Skeletal muscle tissue (tissue), 3 donors: ENCODE measurements at regions not wholly inside any gene's neighbourhood (a gene's known extent, or its start where the extent isn't known, plus 50 kb on each side); places are given as distances from the start of the nearest gene placed in this dataset.

ENCODE experiments used
- H3K27ac ChIP-seq: one replicate; pipeline ENCODE4 v1.7.0; 2013; ENCODE audit warnings: mild to moderate bottlenecking, low read depth, low read length, inconsistent platforms
- H3K27me3 ChIP-seq, 3 donors: one replicate each; pipeline ENCODE4 v1.7.0; 2013; ENCODE audit warnings: low read length in 3 of 3; ENCODE audit not compliant: control insufficient read depth in 3 of 3, insufficient read depth in 3 of 3
- H3K36me3 ChIP-seq, 3 donors: one replicate each; pipeline ENCODE4 v1.7.0; 2013; ENCODE audit warnings: low read length in 3 of 3; ENCODE audit not compliant: control insufficient read depth in 3 of 3, insufficient read depth in 3 of 3
- H3K4me1 ChIP-seq, 3 donors: one replicate each; pipeline ENCODE4 v1.7.0; 2013; ENCODE audit warnings: low read length in 3 of 3, mild to moderate bottlenecking in 3 of 3; ENCODE audit not compliant: control insufficient read depth in 3 of 3, insufficient read depth in 3 of 3
- H3K4me3 ChIP-seq, 3 donors: one replicate each; pipeline ENCODE4 v1.7.0; 2013; ENCODE audit warnings: low read length in 3 of 3
- H3K9ac ChIP-seq, 3 donors: one replicate each; pipeline ENCODE4 v1.7.0; 2013; ENCODE audit warnings: low read length in 3 of 3, mild to moderate bottlenecking in 3 of 3, moderate library complexity in 2 of 3, low read depth in 1 of 3
- H3K9me3 ChIP-seq, 3 donors: one replicate each; pipeline ENCODE4 v1.7.0; 2013; ENCODE audit warnings: low read length in 3 of 3; ENCODE audit not compliant: control insufficient read depth in 3 of 3
- donor health status: Osteomylitis.

- H3K4me1 ChIP-seq, result no peaks in the 10 kb centered on the region
- no peak overlapping the region for H3K27ac ChIP-seq
- H3K36me3 ChIP-seq, result no peaks in the 10 kb centered on the region
- no peak overlapping the region for H3K4me3 ChIP-seq
- H3K9ac ChIP-seq, result no peak overlapping the region
- no peaks in the 10 kb centered on the region for H3K27me3 ChIP-seq
- no peaks in the 10 kb centered on the region for H3K9me3 ChIP-seq
Measured at GRCh38 chr3:87390353-87390752, 114.0 kb upstream of the POU1F1 start.

- H3K4me1 ChIP-seq, result no peaks in the 10 kb centered on the region
- H3K4me3 ChIP-seq, result no peak overlapping the region
- no peaks in the 10 kb centered on the region for H3K9me3 ChIP-seq
- H3K36me3 ChIP-seq, result no peaks in the 10 kb centered on the region
- H3K27ac ChIP-seq, result no peak overlapping the region
- H3K9ac ChIP-seq, result no peak overlapping the region
- no peaks in the 10 kb centered on the region for H3K27me3 ChIP-seq
Measured at GRCh38 chr3:87375231-87375682, 98.9 kb upstream of the POU1F1 start.

DNA sequence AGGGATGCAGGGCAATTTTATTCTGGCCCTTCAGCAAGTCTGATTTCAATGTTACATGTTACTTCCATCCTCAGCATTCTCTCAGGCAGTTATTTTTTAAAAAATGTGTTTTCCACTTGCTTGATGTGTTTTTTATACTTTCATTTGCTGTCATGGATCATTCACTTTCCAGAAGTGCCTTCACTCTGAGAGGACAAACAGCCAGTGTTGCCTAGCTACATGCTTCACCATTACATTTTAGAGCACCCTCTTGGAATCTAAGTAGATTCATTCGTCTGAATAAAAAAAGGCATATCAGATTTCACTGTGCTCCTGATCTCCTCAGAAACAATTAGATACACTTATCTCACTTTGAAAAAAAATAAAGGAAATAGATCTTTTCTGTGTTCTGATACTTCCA is 93.6 kb upstream of the POU1F1 start:
- Histone ChIP-seq H3K27me3 (no peaks in the 10 kb centered on the region), H3K9ac (no peak overlapping the region), H3K4me1 (no peaks in the 10 kb centered on the region), H3K36me3 (no peaks in the 10 kb centered on the region), H3K9me3 (no peaks in the 10 kb centered on the region), H3K4me3 (no peak overlapping the region), H3K27ac (no peak overlapping the region)

- no peaks in the 10 kb centered on the region for H3K36me3 ChIP-seq
- no peaks in the 10 kb centered on the region for H3K27me3 ChIP-seq
- H3K27ac ChIP-seq, result no peak overlapping the region
- H3K9ac ChIP-seq, result no peak overlapping the region
- no peaks in the 10 kb centered on the region for H3K4me1 ChIP-seq
- no peak overlapping the region for H3K4me3 ChIP-seq
- no peaks in the 10 kb centered on the region for H3K9me3 ChIP-seq
Measured at GRCh38 chr3:87367736-87368135, 91.4 kb upstream of the POU1F1 start.

- no peaks in the 10 kb centered on the region for H3K36me3 ChIP-seq
- no peak overlapping the region for H3K27ac ChIP-seq
- H3K27me3 ChIP-seq, result no peaks in the 10 kb centered on the region
- H3K9ac ChIP-seq, result no peak overlapping the region
- H3K9me3 ChIP-seq, result no peaks in the 10 kb centered on the region
- no peaks in the 10 kb centered on the region for H3K4me1 ChIP-seq
- H3K4me3 ChIP-seq, result no peak overlapping the region
Measured at GRCh38 chr3:87363721-87364120, 87.3 kb upstream of the POU1F1 start.

DNA sequence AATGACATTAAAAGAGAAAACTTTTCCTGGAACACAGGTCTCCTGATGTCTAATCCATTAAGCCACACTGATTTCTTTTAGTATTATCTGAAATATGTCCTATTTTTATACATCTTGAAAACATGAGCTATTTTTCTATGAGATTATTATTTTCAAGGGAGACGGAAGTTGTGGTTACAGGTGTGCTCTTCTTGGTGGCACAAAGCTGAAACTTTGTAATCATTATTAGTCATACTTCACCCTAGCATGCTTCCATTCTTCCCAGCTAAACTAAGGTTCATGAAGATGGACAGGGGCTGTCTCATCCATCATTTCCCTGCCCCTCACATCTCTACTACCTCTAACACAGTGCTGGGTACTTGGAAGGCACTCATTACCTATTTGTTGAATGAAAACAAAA is 85.6 kb upstream of the POU1F1 start:
- Histone ChIP-seq H3K9me3 (no peaks in the 10 kb centered on the region), H3K27me3 (no peaks in the 10 kb centered on the region), H3K4me3 (no peak overlapping the region), H3K4me1 (no peaks in the 10 kb centered on the region), H3K27ac (no peak overlapping the region), H3K9ac (no peak overlapping the region), H3K36me3 (no peaks in the 10 kb centered on the region)

DNA sequence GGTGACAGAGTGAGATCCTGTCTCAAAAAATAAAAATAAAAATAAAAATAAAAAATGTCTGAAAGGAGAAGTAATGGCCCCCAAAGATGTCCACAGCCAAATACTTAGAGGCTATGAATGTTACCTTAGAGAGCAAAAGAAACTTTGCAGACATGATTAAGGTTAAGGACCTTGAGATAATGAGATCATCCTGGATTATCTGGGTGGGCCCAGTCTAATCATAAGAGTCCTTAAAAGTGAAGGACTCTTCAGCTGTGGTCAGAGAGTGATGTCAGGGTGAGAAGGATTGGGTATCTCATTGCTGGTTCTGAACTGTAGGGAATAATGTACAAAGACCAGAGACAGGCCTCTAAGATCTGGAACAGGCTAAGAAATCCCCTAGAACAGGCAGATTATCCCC is 84.9 kb upstream of the POU1F1 start:
- no peaks in the 10 kb centered on the region for H3K4me1 ChIP-seq
- H3K4me3 ChIP-seq, result no peak overlapping the region
- H3K36me3 ChIP-seq, result no peaks in the 10 kb centered on the region
- no peak overlapping the region for H3K9ac ChIP-seq
- H3K27ac ChIP-seq, result no peak overlapping the region
- H3K9me3 ChIP-seq, result no peaks in the 10 kb centered on the region
- no peaks in the 10 kb centered on the region for H3K27me3 ChIP-seq

DNA sequence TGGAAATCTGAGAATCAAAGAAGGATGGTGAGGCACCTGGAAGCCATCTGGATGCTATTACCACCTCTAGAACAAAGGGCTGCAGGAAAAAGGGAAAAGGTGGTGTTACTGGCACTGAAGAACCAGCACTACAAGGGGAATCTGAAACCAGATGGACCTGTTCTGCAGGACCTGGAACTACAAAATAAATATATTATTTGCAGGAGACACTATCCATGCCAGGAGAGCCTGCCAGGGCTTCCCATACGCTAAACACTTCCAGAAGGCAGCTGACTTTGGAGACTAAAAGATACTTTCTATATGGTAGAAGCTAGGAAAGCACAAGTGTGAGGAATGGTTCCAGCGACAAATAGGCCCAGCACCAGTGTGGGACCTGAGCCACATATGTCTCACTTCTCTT is 83.4 kb upstream of the POU1F1 start:
- Histone ChIP-seq H3K27me3 (no peaks in the 10 kb centered on the region), H3K9ac (no peak overlapping the region), H3K36me3 (no peaks in the 10 kb centered on the region), H3K4me1 (no peaks in the 10 kb centered on the region), H3K4me3 (no peak overlapping the region), H3K9me3 (no peaks in the 10 kb centered on the region), H3K27ac (no peak overlapping the region)

- H3K27ac ChIP-seq, result no peak overlapping the region
- no peak overlapping the region for H3K9ac ChIP-seq
- H3K36me3 ChIP-seq, result no peaks in the 10 kb centered on the region
- H3K4me1 ChIP-seq, result no peaks in the 10 kb centered on the region
- no peaks in the 10 kb centered on the region for H3K9me3 ChIP-seq
- H3K4me3 ChIP-seq, result no peak overlapping the region
- no peaks in the 10 kb centered on the region for H3K27me3 ChIP-seq
Measured at GRCh38 chr3:87359025-87359424, 82.6 kb upstream of the POU1F1 start.

DNA sequence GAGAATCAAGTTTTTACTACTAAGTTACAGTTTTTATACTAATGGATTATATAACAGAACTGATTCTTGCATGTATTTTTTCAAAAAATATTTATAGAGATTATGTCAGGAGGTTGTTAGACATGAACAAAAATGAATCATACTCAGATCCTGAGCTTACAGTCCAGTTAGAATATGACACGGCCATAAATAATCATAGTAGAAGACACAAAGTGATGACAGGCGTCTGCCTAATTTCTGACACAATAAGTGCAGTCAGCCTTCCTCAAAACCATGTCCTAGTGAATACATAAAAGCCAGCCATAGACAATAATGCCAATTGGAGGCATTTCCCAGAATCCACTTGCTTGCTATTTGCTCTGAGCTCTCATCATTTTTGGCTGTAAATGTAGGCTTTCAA is 81.7 kb upstream of the POU1F1 start:
- Histone ChIP-seq H3K9me3 (no peaks in the 10 kb centered on the region), H3K27me3 (no peaks in the 10 kb centered on the region), H3K4me1 (no peaks in the 10 kb centered on the region), H3K4me3 (no peak overlapping the region), H3K27ac (no peak overlapping the region), H3K36me3 (no peaks in the 10 kb centered on the region), H3K9ac (no peak overlapping the region)

GRCh38 chr3:87354398-87354797 is 78.0 kb upstream of the POU1F1 start:
- H3K9me3 ChIP-seq, result no peaks in the 10 kb centered on the region
- no peaks in the 10 kb centered on the region for H3K4me1 ChIP-seq
- H3K4me3 ChIP-seq, result no peak overlapping the region
- H3K36me3 ChIP-seq, result no peaks in the 10 kb centered on the region
- no peak overlapping the region for H3K9ac ChIP-seq
- no peak overlapping the region for H3K27ac ChIP-seq
- no peaks in the 10 kb centered on the region for H3K27me3 ChIP-seq
